H9 (cell line): ENCODE measurements at regions not wholly inside any gene's neighbourhood (a gene's known extent, or its start where the extent isn't known, plus 50 kb on each side); places are given as distances from the start of the nearest gene placed in this dataset.

Source experiments
- DNase-seq: peaks from one replicate; pipeline ENCODE4 v3.0.0-alpha.2; 2017
- H2AFZ ChIP-seq: one replicate; pipeline ENCODE4 v1.6.1; 2013; ENCODE audit warnings: mild to moderate bottlenecking, low read length, control low read depth, moderate library complexity
- H2AK5ac ChIP-seq: 2 replicates; pipeline ENCODE4 v1.6.1; 2013; ENCODE audit warnings: low read length, control low read depth, mixed read lengths; ENCODE audit not compliant: insufficient read length
- H2BK120ac ChIP-seq: one replicate; pipeline ENCODE4 v1.6.1; 2013; ENCODE audit warnings: low read depth, mild to moderate bottlenecking, low read length, control low read depth, inconsistent platforms; ENCODE audit not compliant: poor library complexity, severe bottlenecking
- H2BK12ac ChIP-seq: 2 replicates; pipeline ENCODE4 v1.6.1; 2013; ENCODE audit warnings: low read length, control low read depth, mixed read lengths, low read depth; ENCODE audit not compliant: insufficient read length
- H2BK15ac ChIP-seq: 2 replicates; pipeline ENCODE4 v1.6.1; 2013; ENCODE audit warnings: low read depth, low read length, control low read depth
- H2BK20ac ChIP-seq: one replicate; pipeline ENCODE4 v1.6.1; 2013; ENCODE audit warnings: low read depth, mild to moderate bottlenecking, low read length, control low read depth, inconsistent platforms; ENCODE audit not compliant: poor library complexity, severe bottlenecking
- H2BK5ac ChIP-seq: 2 replicates; pipeline ENCODE4 v1.6.1; 2013; ENCODE audit warnings: low read length, control low read depth, mixed read lengths; ENCODE audit not compliant: insufficient read length
- H3K14ac ChIP-seq: 2 replicates; pipeline ENCODE4 v1.6.1; 2013; ENCODE audit warnings: low read length, control low read depth; ENCODE audit not compliant: insufficient read depth
- H3K18ac ChIP-seq: 2 replicates; pipeline ENCODE4 v1.6.1; 2013; ENCODE audit warnings: low read depth, mild to moderate bottlenecking, mixed read lengths, low read length, control low read depth; ENCODE audit not compliant: insufficient read length
- H3K23ac ChIP-seq: 2 replicates; pipeline ENCODE4 v1.6.1; 2013; ENCODE audit warnings: low read length, control low read depth, mixed read lengths, low read depth; ENCODE audit not compliant: insufficient read length
- H3K23me2 ChIP-seq: 2 replicates; pipeline ENCODE4 v1.6.1; 2013; ENCODE audit warnings: low read depth, mild to moderate bottlenecking, mixed read lengths, low read length, control low read depth; ENCODE audit not compliant: insufficient read length, poor library complexity, severe bottlenecking
- H3K27ac ChIP-seq: 2 replicates; pipeline ENCODE4 v1.5.1; 2013; ENCODE audit warnings: low read length, control low read depth, mixed read lengths, low read depth; ENCODE audit not compliant: insufficient read length
- H3K27me3 ChIP-seq: 2 replicates; pipeline ENCODE4 v1.6.1; 2013; ENCODE audit warnings: low read length, control low read depth, inconsistent platforms; ENCODE audit not compliant: insufficient read depth
- H3K4ac ChIP-seq: 2 replicates; pipeline ENCODE4 v1.6.1; 2013; ENCODE audit warnings: low read depth, mild to moderate bottlenecking, control low read depth, inconsistent platforms, low read length, moderate library complexity
- H3K4me1 ChIP-seq: 2 replicates; pipeline ENCODE4 v1.6.1; 2013; ENCODE audit warnings: low read length, control low read depth, inconsistent platforms; ENCODE audit not compliant: insufficient read depth
- H3K4me2 ChIP-seq: 2 replicates; pipeline ENCODE4 v1.6.1; 2013; ENCODE audit warnings: low read length, control low read depth, mixed read lengths; ENCODE audit not compliant: insufficient read length, insufficient read depth
- H3K56ac ChIP-seq: 2 replicates; pipeline ENCODE4 v1.6.1; 2013; ENCODE audit warnings: low read depth, mild to moderate bottlenecking, mixed read lengths, low read length, control low read depth; ENCODE audit not compliant: insufficient read length
- H3K79me1 ChIP-seq: 2 replicates; pipeline ENCODE4 v1.6.1; 2013; ENCODE audit warnings: low read depth, mild to moderate bottlenecking, moderate library complexity, low read length, control low read depth, inconsistent platforms; ENCODE audit not compliant: insufficient read depth, poor library complexity, severe bottlenecking
- H3K79me2 ChIP-seq: 2 replicates; pipeline ENCODE4 v1.6.1; 2013; ENCODE audit warnings: low read length, control low read depth, inconsistent platforms; ENCODE audit not compliant: insufficient read depth
- H3K9ac ChIP-seq: 2 replicates; pipeline ENCODE4 v1.6.1; 2013; ENCODE audit warnings: low read length, control low read depth, mixed read lengths; ENCODE audit not compliant: insufficient read length; ENCODE audit errors: extremely low read depth
- H3K9me3 ChIP-seq: one replicate; pipeline ENCODE4 v1.6.1; 2013; ENCODE audit warnings: low read depth, low read length, inconsistent platforms; ENCODE audit not compliant: control insufficient read depth
- H3T11ph ChIP-seq: one replicate; pipeline ENCODE4 v1.6.1; 2013; ENCODE audit warnings: mild to moderate bottlenecking, low read length, control low read depth, inconsistent platforms
- H4K20me1 ChIP-seq: one replicate; pipeline ENCODE4 v1.6.1; 2013; ENCODE audit not compliant: control insufficient read depth, insufficient read length, insufficient read depth
- H4K5ac ChIP-seq: 2 replicates; pipeline ENCODE4 v1.6.1; 2013; ENCODE audit warnings: low read depth, mild to moderate bottlenecking, mixed read lengths, low read length, control low read depth; ENCODE audit not compliant: insufficient read length
- H4K8ac ChIP-seq: replicated peaks from 2 replicates; pipeline ENCODE4 v1.6.1; 2013; ENCODE audit warnings: low read length, control low read depth, mixed read lengths, low read depth; ENCODE audit not compliant: insufficient read length
- H4K91ac ChIP-seq: 2 replicates; pipeline ENCODE4 v1.6.1; 2013; ENCODE audit warnings: low read depth, mild to moderate bottlenecking, moderate library complexity, mixed read lengths, low read length, control low read depth; ENCODE audit not compliant: insufficient read length
- H3K27ac Mint-ChIP-seq, 3 experiments: 2 replicates in 2 of 3; 3 replicates in 1 of 3; pipeline ENCODE4 v1.8.0; 2020 to 2021; ENCODE audit warnings: mixed read lengths in 3 of 3, mild to moderate bottlenecking in 1 of 3, moderate library complexity in 1 of 3
- H3K27me3 Mint-ChIP-seq: 2 replicates; pipeline ENCODE4 v1.8.0; 2021; ENCODE audit warnings: low read depth, mild to moderate bottlenecking, moderate library complexity, mixed read lengths
- H3K36me3 Mint-ChIP-seq, 3 experiments: 2 replicates in 2 of 3; 3 replicates in 1 of 3; pipeline ENCODE4 v1.8.0; 2020 to 2021; ENCODE audit warnings: low read depth in 3 of 3, mixed read lengths in 3 of 3; ENCODE audit not compliant: insufficient read depth in 1 of 3
- H3K4me1 Mint-ChIP-seq, 2 experiments: 2 replicates each; pipeline ENCODE4 v1.8.0; 2020; ENCODE audit warnings: mixed read lengths in 2 of 2
- H3K4me3 Mint-ChIP-seq, 2 experiments: 2 replicates in 1 of 2; 3 replicates in 1 of 2; pipeline ENCODE4 v1.8.0; 2020 to 2021; ENCODE audit warnings: mild to moderate bottlenecking in 2 of 2, mixed read lengths in 2 of 2, moderate library complexity in 1 of 2
- H3K9me3 Mint-ChIP-seq, 2 experiments: 2 replicates in 1 of 2; 3 replicates in 1 of 2; pipeline ENCODE4 v1.8.0; 2020; ENCODE audit warnings: mild to moderate bottlenecking in 2 of 2, mixed read lengths in 2 of 2, moderate library complexity in 1 of 2
- CTCF ChIP-seq: fragments of 200-600 bp; sonication (generic); conservative IDR thresholded peaks from 3 replicates; pipeline ENCODE4 v1.8.0; 2021; ENCODE audit warnings: antibody characterized with exemption, mild to moderate bottlenecking

- H3K9me3 ChIP-seq: peaks cover 9% of the 10 kb centered on the region
- H3K14ac ChIP-seq: no peak overlapping the region
- no peak overlapping the region for H3K4me2 ChIP-seq
- TF ChIP-seq CTCF: no peak
- no peak overlapping the region for H3K23ac ChIP-seq
- H2BK12ac ChIP-seq: no peak overlapping the region
- no peak overlapping the region for H2BK20ac ChIP-seq
- Mint-ChIP-seq H3K27me3 (peaks cover 1% of the 10 kb centered on the region; the same call in 1 of the 2 replicates), H3K36me3 (peaks cover 11 to 19% (median 14%) of the 10 kb centered on the region in 3 experiments), H3K27ac (no peak overlapping the region), H3K9me3 (peaks cover 19 to 28% of the 10 kb centered on the region in 2 experiments), H3K4me1 (peaks cover 15 to 21% of the 10 kb centered on the region in 2 experiments), H3K4me3 (no peak overlapping the region)
- no peak overlapping the region for H2AK5ac ChIP-seq
- H3T11ph ChIP-seq: no peak overlapping the region
- H3K56ac ChIP-seq: no peak overlapping the region
- no peaks in the 10 kb centered on the region for H3K79me2 ChIP-seq
- no peak overlapping the region for H3K18ac ChIP-seq
- H4K5ac ChIP-seq: no peak overlapping the region
- H3K4ac ChIP-seq: no peak overlapping the region
- H3K27ac ChIP-seq: no peak overlapping the region
- peaks cover 3% of the 10 kb centered on the region; the same call in 1 of the 2 replicates for H3K4me1 ChIP-seq
- H4K91ac ChIP-seq: no peak overlapping the region
- H4K8ac ChIP-seq: no peak overlapping the region
- no peak overlapping the region for H2BK15ac ChIP-seq
- H3K27me3 ChIP-seq: no peaks in the 10 kb centered on the region; the same call in 1 of the 2 replicates
- DNase-seq: no peak
- no peaks in the 10 kb centered on the region for H4K20me1 ChIP-seq
- H2BK120ac ChIP-seq: no peak overlapping the region
- no peaks in the 10 kb centered on the region for H3K23me2 ChIP-seq
- H2BK5ac ChIP-seq: no peak overlapping the region
- no peak overlapping the region for H2AFZ ChIP-seq
- no peaks in the 10 kb centered on the region for H3K79me1 ChIP-seq
- no peak overlapping the region for H3K9ac ChIP-seq
These were observed 240.4 kb upstream of the LDB2 start for GRCh38 chr4:17138847-17139246.
